GM18858 (cell line): ENCODE measurements at regions not wholly inside any gene's neighbourhood (a gene's known extent, or its start where the extent isn't known, plus 50 kb on each side); places are given as distances from the start of the nearest gene placed in this dataset.

ENCODE experiments used
- ATAC-seq: cut with Tn5 transposase; IDR thresholded peaks from one replicate; pipeline ENCODE4 v1.9.1; 2021; ENCODE audit not compliant: unreplicated experiment

- ATAC-seq = no peak
These were observed 230.9 kb upstream of the RGPD4 start for GRCh38 chr2:107595749-107596148.

GRCh38 chr2:107597507-107597906 is 229.2 kb upstream of the RGPD4 start:
- ATAC-seq = no peak

- ATAC-seq = no peak
These were observed 223.9 kb upstream of the RGPD4 start for GRCh38 chr2:107602801-107603200.

- ATAC-seq = no peak
These were observed 219.6 kb upstream of the RGPD4 start for GRCh38 chr2:107607054-107607453.

GRCh38 chr2:107607473-107607872 is 219.2 kb upstream of the RGPD4 start:
- ATAC-seq = no peak

GRCh38 chr2:107615039-107615438 is 211.7 kb upstream of the RGPD4 start:
- no peak for ATAC-seq

GRCh38 chr2:107618769-107619168 is 207.9 kb upstream of the RGPD4 start:
- ATAC-seq = no peak

- no peak for ATAC-seq
These were observed 205.2 kb upstream of the RGPD4 start for GRCh38 chr2:107621186-107622165.

- no peak for ATAC-seq
These were observed 203.9 kb upstream of the RGPD4 start for GRCh38 chr2:107622741-107623310.

GRCh38 chr2:107625982-107626381 is 200.7 kb upstream of the RGPD4 start:
- no peak for ATAC-seq

GRCh38 chr2:107627164-107627563 is 199.5 kb upstream of the RGPD4 start:
- no peak for ATAC-seq

GRCh38 chr2:107627926-107628325 is 198.8 kb upstream of the RGPD4 start:
- ATAC-seq = no peak

GRCh38 chr2:107633580-107634147 is 193.0 kb upstream of the RGPD4 start:
- ATAC-seq = no peak

- ATAC-seq = no peak
These were observed 192.5 kb upstream of the RGPD4 start for GRCh38 chr2:107634172-107634571.

GRCh38 chr2:107635883-107636282 is 190.8 kb upstream of the RGPD4 start:
- ATAC-seq = no peak

GRCh38 chr2:107645586-107645985 is 181.1 kb upstream of the RGPD4 start:
- no peak for ATAC-seq

- no peak for ATAC-seq
These were observed 177.8 kb upstream of the RGPD4 start for GRCh38 chr2:107648781-107649404.

GRCh38 chr2:107657049-107657448 is 169.6 kb upstream of the RGPD4 start:
- ATAC-seq = no peak

- no peak for ATAC-seq
These were observed 163.1 kb upstream of the RGPD4 start for GRCh38 chr2:107663632-107664031.

GRCh38 chr2:107669335-107669734 is 157.4 kb upstream of the RGPD4 start:
- ATAC-seq = no peak

- ATAC-seq = no peak
These were observed 144.8 kb upstream of the RGPD4 start for GRCh38 chr2:107681936-107682335.

- ATAC-seq = no peak
These were observed 142.3 kb upstream of the RGPD4 start for GRCh38 chr2:107684421-107684820.
